ENCODE measurements at regions not wholly inside any gene's neighbourhood (a gene's known extent, or its start where the extent isn't known, plus 50 kb on each side); places are given as distances from the start of the nearest gene placed in this dataset.

- TF ChIP-seq CTCF (IDR thresholded peaks at IDR 0.05; ENCODE audit: low read depth, low read length) = no peak
- no peak for DNase-seq (ENCODE audit: extremely low read depth, low read depth)
Observed at GRCh38 chr14:34111505-34111904, 160.6 kb upstream of the EGLN3 start.

GRCh38 chr14:34110531-34110930 lies 159.7 kb upstream of the EGLN3 start:
- no peak for TF ChIP-seq CTCF (IDR thresholded peaks at IDR 0.05; ENCODE audit: low read depth, low read length)
- no peak for DNase-seq (ENCODE audit: extremely low read depth, low read depth)

- no peak for DNase-seq (ENCODE audit: extremely low read depth, low read depth)
- TF ChIP-seq CTCF (IDR thresholded peaks at IDR 0.05; ENCODE audit: low read depth, low read length) = no peak
Observed at GRCh38 chr14:34107441-34107840, 156.6 kb upstream of the EGLN3 start.

- TF ChIP-seq CTCF (IDR thresholded peaks at IDR 0.05; ENCODE audit: low read depth, low read length) = no peak
- no peak for DNase-seq (ENCODE audit: extremely low read depth, low read depth)
Observed at GRCh38 chr14:34106310-34106709, 155.4 kb upstream of the EGLN3 start.

GRCh38 chr14:34104489-34105397 lies 153.9 kb upstream of the EGLN3 start:
- TF ChIP-seq CTCF (IDR thresholded peaks at IDR 0.05; ENCODE audit: low read depth, low read length) = no peak
- DNase-seq (ENCODE audit: extremely low read depth, low read depth) = no peak

GRCh38 chr14:34103176-34103575 lies 152.3 kb upstream of the EGLN3 start:
- TF ChIP-seq CTCF (IDR thresholded peaks at IDR 0.05; ENCODE audit: low read depth, low read length) = no peak
- no peak for DNase-seq (ENCODE audit: extremely low read depth, low read depth)

- DNase-seq (ENCODE audit: extremely low read depth, low read depth) = no peak
- TF ChIP-seq CTCF (IDR thresholded peaks at IDR 0.05; ENCODE audit: low read depth, low read length) = no peak
Observed at GRCh38 chr14:34099635-34100034, 148.8 kb upstream of the EGLN3 start.
